Omental fat pad (tissue), 3 donors: ENCODE measurements at regions not wholly inside any gene's neighbourhood (a gene's known extent, or its start where the extent isn't known, plus 50 kb on each side); places are given as distances from the start of the nearest gene placed in this dataset.
"Not testable (repeated sequence)": the region's sequence is repeated elsewhere in the genome, so short reads cannot be mapped to it uniquely, and the experiment has no call there.

Source experiments
- ATAC-seq: fragments of 150-250 bp; one replicate; pipeline ENCODE4 v1.9.1; 2016; ENCODE audit warnings: mild to moderate bottlenecking, moderate library complexity; ENCODE audit not compliant: low FRiP score
- DNase-seq: peaks from one replicate; pipeline ENCODE4 v3.0.0-alpha.2; 2019; ENCODE audit warnings: low spot score
- CTCF ChIP-seq, 3 donors: fragments of 450-650 bp; IDR thresholded peaks; one replicate each; pipeline ENCODE4 v1.5.1; 2016 to 2017; ENCODE audit warnings: antibody characterized with exemption in 3 of 3, mild to moderate bottlenecking in 3 of 3, moderate library complexity in 2 of 3

GRCh38 chr12:71266606-71267005 is 108.8 kb upstream of the TSPAN8 start:
- DNase-seq (no peak), ATAC-seq (no peak)
- TF ChIP-seq CTCF (IDR thresholded peaks at IDR 0.05) = no peak

GRCh38 chr12:71265731-71266130 is 107.9 kb upstream of the TSPAN8 start:
- not testable (repeated sequence) for DNase-seq, ATAC-seq

GRCh38 chr12:71262466-71262865 is 104.7 kb upstream of the TSPAN8 start:
- ATAC-seq (no peak), DNase-seq (no peak)
- TF ChIP-seq CTCF (IDR thresholded peaks at IDR 0.05) = no peak

- TF ChIP-seq CTCF (IDR thresholded peaks at IDR 0.05) = no peak
- ATAC-seq = no peak
Measured at GRCh38 chr12:71252473-71252872, 94.7 kb upstream of the TSPAN8 start.

GRCh38 chr12:71250166-71250565 is 92.4 kb upstream of the TSPAN8 start:
- no peak for DNase-seq
- ATAC-seq = no peak
- no peak for TF ChIP-seq CTCF (IDR thresholded peaks at IDR 0.05)

More at GRCh38 chr12:71252473-71252872, 94.7 kb upstream of the TSPAN8 start:
- DNase-seq = no peak

- DNase-seq (no peak), ATAC-seq (no peak)
- no peak for TF ChIP-seq CTCF (IDR thresholded peaks at IDR 0.05)
Measured at GRCh38 chr12:71243370-71243769, 85.6 kb upstream of the TSPAN8 start.

GRCh38 chr12:71242511-71242910 is 84.7 kb upstream of the TSPAN8 start:
- ATAC-seq (no peak), DNase-seq (no peak)
- no peak for TF ChIP-seq CTCF (IDR thresholded peaks at IDR 0.05)

GRCh38 chr12:71240946-71241345 is 83.1 kb upstream of the TSPAN8 start:
- ATAC-seq (peak; percentile 28), DNase-seq (no peak)
- TF ChIP-seq CTCF (IDR thresholded peaks at IDR 0.05) = no peak
